ENCODE measurements at regions not wholly inside any gene's neighbourhood (a gene's known extent, or its start where the extent isn't known, plus 50 kb on each side); places are given as distances from the start of the nearest gene placed in this dataset.

GRCh38 chr1:58000821-58001220 lies 545.7 kb downstream of the OMA1 start:
- TF ChIP-seq, protein P1, sequence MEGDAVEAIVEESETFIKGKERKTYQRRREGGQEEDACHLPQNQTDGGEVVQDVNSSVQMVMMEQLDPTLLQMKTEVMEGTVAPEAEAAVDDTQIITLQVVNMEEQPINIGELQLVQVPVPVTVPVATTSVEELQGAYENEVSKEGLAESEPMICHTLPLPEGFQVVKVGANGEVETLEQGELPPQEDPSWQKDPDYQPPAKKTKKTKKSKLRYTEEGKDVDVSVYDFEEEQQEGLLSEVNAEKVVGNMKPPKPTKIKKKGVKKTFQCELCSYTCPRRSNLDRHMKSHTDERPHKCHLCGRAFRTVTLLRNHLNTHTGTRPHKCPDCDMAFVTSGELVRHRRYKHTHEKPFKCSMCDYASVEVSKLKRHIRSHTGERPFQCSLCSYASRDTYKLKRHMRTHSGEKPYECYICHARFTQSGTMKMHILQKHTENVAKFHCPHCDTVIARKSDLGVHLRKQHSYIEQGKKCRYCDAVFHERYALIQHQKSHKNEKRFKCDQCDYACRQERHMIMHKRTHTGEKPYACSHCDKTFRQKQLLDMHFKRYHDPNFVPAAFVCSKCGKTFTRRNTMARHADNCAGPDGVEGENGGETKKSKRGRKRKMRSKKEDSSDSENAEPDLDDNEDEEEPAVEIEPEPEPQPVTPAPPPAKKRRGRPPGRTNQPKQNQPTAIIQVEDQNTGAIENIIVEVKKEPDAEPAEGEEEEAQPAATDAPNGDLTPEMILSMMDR (conservative IDR thresholded peaks at IDR 0.05 in 1 of 2, IDR thresholded peaks at IDR 0.05 in 1 of 2; ENCODE audit: low read depth in 1 of 2, low read length in 2 of 2), result no peak
- TF ChIP-seq EZH2 (IDR thresholded peaks at IDR 0.05; ENCODE audit: low read length, missing control alignments), result no peak
